BE2C (cell line): ENCODE measurements at regions not wholly inside any gene's neighbourhood (a gene's known extent, or its start where the extent isn't known, plus 50 kb on each side); places are given as distances from the start of the nearest gene placed in this dataset.
"Not testable (repeated sequence)": the region's sequence is repeated elsewhere in the genome, so short reads cannot be mapped to it uniquely, and the experiment has no call there.

ENCODE experiments used
- DNase-seq: peaks from one replicate; pipeline ENCODE4 v3.0.0-alpha.2; 2020
- H3K27me3 ChIP-seq: fragments of 250-450 bp; sonication (Bioruptor Pico); 2 replicates; pipeline ENCODE4 v1.5.1; 2020; ENCODE audit warnings: mild to moderate bottlenecking
- H3K36me3 ChIP-seq: fragments of 250-450 bp; sonication (Bioruptor Pico); 2 replicates; pipeline ENCODE4 v1.5.1; 2020; ENCODE audit warnings: mild to moderate bottlenecking
- H3K4me1 ChIP-seq: fragments of 250-450 bp; sonication (Bioruptor Pico); 2 replicates; pipeline ENCODE4 v1.5.1; 2020
- H3K4me3 ChIP-seq: 2 replicates; pipeline ENCODE4 v1.5.1; 2011; ENCODE audit warnings: low read depth, low read length
- H3K9me3 ChIP-seq: fragments of 250-450 bp; sonication (Bioruptor Pico); 2 replicates; pipeline ENCODE4 v1.5.1; 2020
- CTCF ChIP-seq: IDR thresholded peaks from 2 replicates; pipeline ENCODE4 v1.5.1; 2012; ENCODE audit warnings: mild to moderate bottlenecking, low read depth, low read length

DNA sequence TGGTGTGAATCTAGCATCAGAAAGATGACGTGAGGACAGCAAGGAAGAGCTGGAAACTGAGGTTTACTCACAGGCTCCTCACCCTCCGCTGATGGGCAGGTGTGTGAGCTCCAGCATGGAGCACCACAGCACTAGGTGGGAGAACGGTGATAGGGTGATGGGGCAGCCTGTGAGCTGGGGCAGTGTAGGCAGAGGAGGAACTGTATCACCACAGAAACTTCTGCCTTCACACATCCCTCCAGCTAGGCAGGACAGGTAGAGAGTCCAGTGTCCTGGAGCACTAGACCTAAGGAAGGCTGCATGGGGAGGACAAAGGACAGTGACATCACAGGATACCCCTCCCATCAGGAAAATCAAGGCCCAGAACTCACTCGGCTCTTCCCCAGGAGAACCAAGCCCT, 241.8 kb upstream of the PRSS58 start:
- H3K9me3 ChIP-seq: no peaks in the 10 kb centered on the region
- H3K36me3 ChIP-seq: no peaks in the 10 kb centered on the region
- no peak for TF ChIP-seq CTCF
- no peak overlapping the region for H3K4me3 ChIP-seq
- DNase-seq: no peak
- no peaks in the 10 kb centered on the region for H3K27me3 ChIP-seq
- H3K4me1 ChIP-seq: no peaks in the 10 kb centered on the region

DNA sequence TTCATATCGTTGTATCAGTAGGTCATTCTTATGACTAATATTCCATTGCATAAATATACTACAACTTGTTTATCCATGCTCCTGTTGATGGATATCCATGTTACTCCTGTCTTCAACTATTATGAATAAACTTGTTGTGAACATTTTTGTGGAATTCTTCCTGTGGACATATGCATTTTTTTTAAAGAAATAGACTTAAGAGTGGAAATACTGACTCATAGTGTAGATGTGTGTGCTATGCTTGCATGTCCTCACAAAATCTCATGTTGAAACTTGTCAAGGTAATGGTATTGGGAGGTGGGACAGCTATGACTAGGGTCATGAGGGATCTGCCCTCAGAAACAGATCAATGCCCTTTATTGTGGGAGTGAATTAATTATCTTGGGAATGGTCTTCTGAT, 240.5 kb upstream of the PRSS58 start:
- H3K27me3 ChIP-seq: no peaks in the 10 kb centered on the region
- H3K36me3 ChIP-seq: no peaks in the 10 kb centered on the region
- DNase-seq: no peak
- H3K4me3 ChIP-seq: no peak overlapping the region
- TF ChIP-seq CTCF: no peak
- H3K9me3 ChIP-seq: no peaks in the 10 kb centered on the region
- H3K4me1 ChIP-seq: no peaks in the 10 kb centered on the region

GRCh38 chr7:142496545-142496991, 238.7 kb upstream of the PRSS58 start:
- peak; percentile 73 for TF ChIP-seq CTCF
- H3K4me1 ChIP-seq: no peaks in the 10 kb centered on the region
- H3K36me3 ChIP-seq: no peaks in the 10 kb centered on the region
- no peaks in the 10 kb centered on the region for H3K9me3 ChIP-seq
- no peaks in the 10 kb centered on the region for H3K27me3 ChIP-seq
- H3K4me3 ChIP-seq: no peak overlapping the region
- DNase-seq: no peak

DNA sequence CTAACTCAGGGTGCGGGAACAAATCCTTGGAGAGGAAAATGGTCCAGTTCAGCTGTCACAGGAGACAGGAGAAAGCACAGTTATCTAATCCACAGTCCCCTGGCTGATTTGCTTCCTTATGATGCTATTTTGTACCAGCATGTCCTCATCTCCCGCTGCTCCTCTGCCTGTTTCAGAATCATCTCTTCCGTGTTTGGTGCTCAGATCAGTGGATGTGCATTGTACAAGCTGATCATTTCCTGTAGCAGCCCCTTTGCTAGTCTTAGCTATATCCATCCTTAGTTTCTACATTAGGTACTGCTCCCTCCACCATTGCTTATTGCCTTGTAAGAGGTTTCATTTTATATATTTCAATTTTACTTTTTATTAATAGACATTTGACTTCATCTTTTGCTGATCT, 238.0 kb upstream of the PRSS58 start:
- not testable (repeated sequence) for H3K9me3 ChIP-seq, H3K4me3 ChIP-seq, H3K27me3 ChIP-seq, H3K4me1 ChIP-seq, DNase-seq, H3K36me3 ChIP-seq

- DNase-seq, H3K36me3 ChIP-seq, H3K4me1 ChIP-seq, H3K9me3 ChIP-seq, H3K27me3 ChIP-seq, H3K4me3 ChIP-seq: not testable (repeated sequence)
Observed at GRCh38 chr7:142495301-142495700, 237.4 kb upstream of the PRSS58 start.

DNA sequence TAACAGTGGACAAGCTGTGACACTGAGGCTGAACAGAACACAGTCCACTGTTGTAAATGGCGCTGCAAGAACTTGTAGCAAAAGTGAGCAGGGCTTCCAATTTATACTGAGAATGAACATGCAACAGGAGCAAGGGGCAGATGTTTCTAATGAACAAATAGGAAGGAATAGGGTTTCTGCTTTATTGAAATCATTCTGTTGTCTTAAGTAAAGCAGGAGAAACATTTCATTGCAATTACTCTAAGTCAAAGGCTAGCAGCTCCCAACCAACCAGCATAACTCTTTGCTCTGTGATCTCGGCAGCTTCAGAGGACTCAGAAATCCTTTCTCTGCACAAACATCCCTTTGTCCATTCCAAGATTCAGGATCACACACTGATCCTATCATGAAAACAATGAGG, 236.2 kb upstream of the PRSS58 start:
- H3K9me3 ChIP-seq: no peaks in the 10 kb centered on the region
- TF ChIP-seq CTCF: no peak
- no peaks in the 10 kb centered on the region for H3K4me1 ChIP-seq
- no peak for DNase-seq
- no peak overlapping the region for H3K4me3 ChIP-seq
- H3K36me3 ChIP-seq: no peaks in the 10 kb centered on the region
- no peaks in the 10 kb centered on the region for H3K27me3 ChIP-seq

GRCh38 chr7:142488842-142489241, 231.0 kb upstream of the PRSS58 start:
- Histone ChIP-seq H3K9me3 (no peaks in the 10 kb centered on the region), H3K4me3 (no peak overlapping the region), H3K4me1 (no peaks in the 10 kb centered on the region), H3K36me3 (no peaks in the 10 kb centered on the region), H3K27me3 (no peaks in the 10 kb centered on the region)
- TF ChIP-seq CTCF: no peak
- no peak for DNase-seq
